ENCODE measurements at regions not wholly inside any gene's neighbourhood (a gene's known extent, or its start where the extent isn't known, plus 50 kb on each side); places are given as distances from the start of the nearest gene placed in this dataset.

DNA sequence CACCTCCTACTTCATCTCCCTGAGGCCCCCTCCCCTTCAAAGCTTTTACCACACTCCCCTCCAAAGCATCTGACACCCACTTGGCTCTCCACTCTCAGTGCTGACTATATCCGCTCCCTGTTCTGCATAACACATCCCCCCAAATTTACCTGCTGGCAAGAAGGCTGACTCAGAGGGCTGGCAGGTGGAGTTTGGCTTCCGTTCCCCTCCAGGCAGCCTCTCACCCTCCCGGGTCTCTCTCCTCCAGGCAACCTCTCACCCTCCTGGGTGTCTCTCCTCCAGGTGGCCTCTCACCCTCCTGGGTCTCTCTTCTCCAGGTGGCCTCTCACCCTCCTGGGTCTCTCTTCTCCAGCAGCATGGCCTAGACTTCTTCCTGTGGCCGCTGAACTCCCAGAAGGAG is 562.1 kb downstream of the NPHP4 start:
- no peak for DNase-seq (ENCODE audit: low read depth)

DNA sequence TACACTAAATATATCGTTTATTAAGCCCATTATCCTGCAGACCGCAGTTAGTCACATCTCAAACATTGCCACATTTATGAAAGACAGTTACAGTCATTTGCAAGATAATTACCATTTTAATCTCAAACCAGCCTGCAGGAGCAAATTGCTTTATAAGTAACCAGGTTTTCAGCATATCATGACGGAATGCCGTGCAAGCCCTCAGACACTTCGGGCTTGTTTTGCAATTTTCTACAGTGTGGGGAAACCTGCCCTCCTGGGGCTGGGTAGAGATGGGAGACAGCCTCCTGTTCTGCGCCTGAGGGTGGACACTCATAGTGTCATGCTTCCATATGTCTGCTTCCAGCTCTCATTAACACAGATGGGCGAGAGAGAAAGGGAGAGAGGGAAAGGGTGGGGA is 563.9 kb downstream of the NPHP4 start:
- no peak for DNase-seq (ENCODE audit: low read depth)

DNA sequence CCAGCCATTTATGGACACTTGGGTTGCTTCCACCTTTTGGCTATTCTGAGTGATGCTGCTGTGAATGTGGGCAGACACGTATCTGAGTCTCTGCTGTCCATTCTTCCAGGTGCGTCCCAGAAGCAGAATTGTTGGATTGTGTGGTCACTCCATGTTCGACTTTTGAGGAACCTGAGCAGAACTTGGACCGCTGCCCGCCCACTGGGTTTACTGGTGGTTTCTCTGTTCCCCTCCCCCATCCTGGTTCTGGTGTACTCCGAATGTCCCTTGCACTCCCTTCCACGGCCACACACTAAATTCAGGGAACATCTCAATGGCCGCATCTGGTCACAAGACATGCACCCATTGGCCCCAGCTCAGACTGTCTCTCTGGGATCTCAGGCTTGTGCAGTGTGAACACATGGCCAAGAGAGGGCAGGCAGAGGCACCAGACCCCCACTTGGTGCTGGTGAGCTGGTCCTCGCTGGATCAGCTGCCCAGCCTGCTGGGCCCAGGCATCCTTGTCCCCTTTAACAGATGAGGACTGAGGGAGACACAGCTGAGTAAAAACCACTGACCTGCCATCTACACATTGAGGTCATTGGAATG is 565.1 kb downstream of the NPHP4 start:
- DNase-seq (ENCODE audit: low read depth) = no peak

DNA sequence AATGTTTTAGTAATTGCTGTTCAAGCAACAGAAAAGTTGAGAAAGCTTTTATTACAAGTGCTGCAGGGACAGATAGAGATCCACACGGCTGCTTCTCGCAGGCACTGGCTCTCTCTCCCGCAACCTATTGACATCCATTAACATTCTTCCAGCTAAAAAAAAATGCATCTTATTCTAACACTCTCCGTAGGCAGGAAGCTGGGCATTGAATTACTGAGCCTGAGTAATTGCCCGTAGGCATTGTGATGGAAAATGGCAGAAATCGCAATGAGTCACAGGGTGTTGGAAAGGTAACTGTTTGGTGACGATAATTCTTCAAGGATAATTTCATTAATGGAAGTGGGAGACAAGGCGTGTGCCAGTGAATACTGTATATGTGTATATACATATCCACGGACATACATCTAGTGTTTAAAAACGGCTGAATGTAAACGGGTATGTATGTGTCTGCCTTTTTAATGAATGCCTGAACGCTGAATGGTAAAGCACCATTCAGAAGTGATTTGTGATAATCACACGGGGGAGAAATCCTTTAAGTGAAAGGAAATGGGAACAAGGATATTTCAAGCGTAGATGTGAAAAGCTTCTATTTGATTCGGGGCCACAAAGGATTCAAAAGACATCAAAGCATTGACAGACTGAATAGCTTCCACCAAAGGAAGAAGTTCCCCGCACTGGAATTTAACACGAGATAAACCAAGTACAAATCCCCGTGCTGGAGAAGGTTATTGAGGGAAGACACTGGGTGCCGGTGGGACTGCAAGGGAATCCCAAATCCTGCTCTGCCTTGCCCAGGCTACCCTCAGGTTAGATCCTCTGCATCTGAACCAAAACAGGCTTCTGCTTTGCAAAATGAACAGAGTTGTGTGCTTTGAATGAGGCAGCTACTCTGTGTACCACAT is 567.2 kb downstream of the NPHP4 start:
- DNase-seq (ENCODE audit: low read depth) = no peak

DNA sequence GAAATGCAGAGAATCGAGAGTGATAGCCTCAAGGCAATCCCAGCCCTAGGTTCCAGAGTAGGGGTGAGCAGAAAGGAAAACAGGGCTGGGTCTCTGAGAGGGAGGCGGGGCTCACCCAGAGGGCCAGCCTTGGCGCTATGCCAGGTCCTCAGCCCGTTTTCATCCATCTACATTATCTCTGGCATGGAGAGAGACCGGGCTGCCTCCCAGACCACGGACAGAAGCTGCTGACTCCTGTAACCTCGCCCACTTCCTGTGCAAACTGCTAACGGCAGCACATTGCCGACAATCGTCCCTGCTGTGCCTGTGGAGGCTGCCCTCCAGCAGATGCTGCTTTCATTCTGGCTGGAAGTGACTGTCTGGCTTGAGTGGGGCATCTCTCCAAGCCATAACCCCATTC is 569.1 kb downstream of the NPHP4 start:
- no peak for DNase-seq (ENCODE audit: low read depth)

DNA sequence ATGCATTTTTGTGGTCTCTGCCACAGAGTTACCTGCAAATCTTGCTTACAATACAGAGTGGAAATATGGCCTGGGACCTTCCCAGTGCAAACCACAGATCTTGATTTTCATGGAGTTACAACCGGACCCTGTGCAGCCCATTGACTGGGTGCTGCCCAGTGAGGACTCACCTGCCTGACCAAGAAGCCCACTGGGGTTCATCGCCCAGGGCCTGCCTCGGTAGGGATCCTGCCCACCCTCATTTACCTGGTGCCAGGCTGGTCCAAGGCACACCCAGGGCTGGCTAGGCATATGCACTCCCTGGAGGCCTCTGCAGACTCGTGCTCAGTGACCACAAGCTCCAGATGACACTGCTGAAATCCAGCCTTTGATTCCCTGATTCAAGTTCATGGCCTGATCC is 572.7 kb downstream of the NPHP4 start:
- DNase-seq (ENCODE audit: low read depth) = no peak

DNA sequence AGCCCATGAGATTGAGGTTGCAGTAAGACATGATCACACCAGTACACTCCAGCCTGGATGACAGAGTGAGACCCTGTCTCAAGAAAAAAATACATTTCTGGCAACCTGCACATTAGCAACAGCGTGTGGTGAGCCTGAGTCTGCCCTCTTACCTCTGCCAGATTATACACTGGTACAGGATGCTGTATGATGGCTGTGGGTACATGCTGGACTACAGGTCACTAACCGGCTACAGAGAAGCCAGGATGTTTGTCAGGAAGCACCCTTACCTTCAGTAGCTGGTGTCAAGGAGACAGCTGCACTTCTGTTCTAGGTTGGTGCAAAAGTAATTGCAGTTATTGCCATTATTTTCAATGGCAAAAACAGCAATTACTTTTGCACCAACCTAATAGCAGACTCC is 575.7 kb downstream of the NPHP4 start:
- DNase-seq (ENCODE audit: low read depth) = no peak

DNA sequence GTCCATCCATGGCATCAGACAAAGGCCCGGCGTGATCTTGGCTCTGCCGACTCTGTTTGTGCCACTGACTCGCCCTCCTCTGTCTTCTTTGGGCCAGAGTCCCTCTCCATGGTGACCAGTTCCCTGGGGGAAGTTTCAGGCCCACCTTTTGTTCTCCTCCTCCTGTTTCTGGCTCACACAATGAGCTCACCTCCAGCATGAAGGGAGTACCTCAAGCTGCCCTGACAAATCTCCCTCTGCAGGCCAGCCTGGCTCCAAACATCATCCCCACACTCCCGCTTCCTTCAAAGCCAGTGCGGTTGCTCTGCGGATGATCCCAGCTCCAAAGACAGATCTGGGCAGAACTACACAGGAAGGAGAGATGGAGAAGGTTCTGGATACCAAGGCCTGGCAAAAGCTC is 576.6 kb downstream of the NPHP4 start:
- no peak for DNase-seq (ENCODE audit: low read depth)

DNA sequence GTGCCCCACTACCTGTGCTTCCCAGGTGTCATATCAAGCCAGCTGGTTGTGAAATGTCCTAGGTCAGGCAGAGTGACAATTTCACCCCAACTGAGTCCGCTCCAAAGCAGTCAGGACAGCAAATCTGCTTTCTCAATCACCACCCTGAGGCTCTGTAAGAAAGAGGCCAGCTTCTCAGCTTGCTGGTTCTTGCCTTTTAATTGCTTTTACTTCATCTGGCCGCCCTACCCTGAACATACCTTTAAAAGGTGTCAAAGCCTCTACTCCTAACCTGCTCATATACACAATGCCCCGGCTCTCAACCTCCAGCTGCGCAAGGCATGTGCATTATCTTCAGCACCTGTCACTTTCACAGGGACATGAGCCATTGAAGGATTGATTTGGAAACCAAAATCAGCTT is 581.6 kb downstream of the NPHP4 start:
- no peak for DNase-seq (ENCODE audit: low read depth)

DNA sequence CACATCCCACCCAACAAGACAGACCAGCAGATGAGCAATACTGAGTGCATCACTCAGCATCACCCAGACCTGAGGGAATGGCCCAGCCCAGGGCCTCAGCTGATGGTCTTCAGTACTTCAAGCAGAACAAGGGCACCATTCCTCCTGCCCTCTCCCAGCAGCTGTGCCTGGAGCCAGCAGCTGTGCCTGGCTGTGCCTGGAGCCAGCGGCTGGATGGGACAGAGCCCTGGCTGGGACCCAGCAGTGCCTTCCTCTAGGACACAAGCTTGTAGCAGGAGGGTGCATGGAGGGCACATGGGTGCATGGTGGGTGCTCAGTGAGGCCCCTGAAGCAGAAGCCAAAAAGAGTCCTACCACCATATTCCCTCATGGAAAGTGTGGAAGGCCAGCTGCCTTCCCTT is 583.8 kb downstream of the NPHP4 start:
- no peak for DNase-seq (ENCODE audit: low read depth)

DNA sequence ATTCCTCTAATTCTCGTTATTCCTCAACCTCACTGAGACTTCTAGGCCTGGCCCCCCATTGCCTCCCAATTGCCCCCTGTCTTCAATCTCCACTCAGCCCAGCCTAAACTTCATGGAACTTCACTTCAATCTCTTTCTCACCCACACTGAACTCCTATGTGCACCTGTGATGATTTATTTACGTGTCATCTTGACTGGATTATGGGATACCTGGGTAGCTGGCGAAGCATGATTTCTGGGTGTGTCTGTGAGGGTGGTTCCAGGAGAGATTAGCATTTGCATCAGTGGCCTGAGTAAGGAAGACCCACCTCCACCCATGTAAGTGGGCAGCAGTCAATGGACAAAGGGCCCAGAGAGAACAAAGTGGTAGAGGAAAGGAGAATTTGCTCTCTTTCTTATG is 587.0 kb downstream of the NPHP4 start:
- no peak for DNase-seq (ENCODE audit: low read depth)

DNA sequence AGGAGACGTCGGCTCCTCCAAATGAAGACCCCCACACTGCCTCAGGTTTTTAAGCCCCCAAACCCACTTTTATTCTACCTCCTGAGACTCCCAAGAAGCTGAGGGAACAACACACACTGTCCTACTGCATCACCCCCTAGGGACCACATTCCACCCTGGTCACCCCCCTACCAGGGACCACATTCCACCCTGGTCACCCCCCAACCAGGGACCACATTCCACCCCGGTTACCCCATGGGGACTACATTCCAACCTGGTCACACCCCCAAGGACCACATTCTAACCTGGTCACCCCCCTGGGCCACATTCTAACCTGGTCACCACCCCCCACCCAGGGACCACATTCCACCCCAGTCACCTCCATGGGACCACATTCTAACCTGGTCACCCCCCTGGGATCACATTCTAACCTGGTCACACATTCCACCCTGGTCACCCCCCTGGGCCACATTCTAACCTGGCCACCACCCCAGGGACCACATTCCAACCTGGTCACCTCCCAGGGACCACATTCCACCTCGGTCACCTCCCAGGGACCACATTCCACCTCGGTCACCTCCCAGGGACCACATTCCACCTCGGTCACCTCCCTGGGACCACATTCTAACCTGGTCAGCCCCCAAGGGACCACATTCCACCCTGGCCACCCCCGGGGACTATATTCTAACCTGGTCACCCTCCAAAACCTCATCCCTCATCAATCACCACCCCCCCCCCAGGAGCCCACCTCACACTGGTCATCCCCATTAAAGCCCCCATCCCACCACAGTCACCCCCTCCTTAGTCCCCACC is 587.6 kb downstream of the NPHP4 start:
- DNase-seq (ENCODE audit: low read depth) = no peak

DNA sequence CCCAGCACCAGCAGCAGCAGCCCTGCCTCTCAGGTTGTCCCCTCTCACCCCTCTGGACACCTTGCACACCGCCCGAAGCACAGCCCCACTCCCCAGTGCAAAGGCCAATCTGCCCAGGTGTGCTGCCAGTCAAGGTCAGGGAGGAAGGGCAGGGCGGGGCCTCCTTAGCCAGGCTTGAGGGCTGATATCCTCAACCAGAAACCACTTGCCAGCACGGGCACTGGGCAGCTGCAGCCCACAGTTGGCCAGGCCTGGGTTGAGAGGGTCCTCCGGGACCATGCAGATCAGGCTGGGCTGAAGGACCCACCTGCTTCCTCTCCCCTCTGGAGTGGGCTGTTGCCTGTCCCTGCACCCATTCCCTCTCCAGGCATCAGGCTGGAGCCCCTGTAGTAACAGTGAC is 588.3 kb downstream of the NPHP4 start:
- DNase-seq (ENCODE audit: low read depth) = no peak

DNA sequence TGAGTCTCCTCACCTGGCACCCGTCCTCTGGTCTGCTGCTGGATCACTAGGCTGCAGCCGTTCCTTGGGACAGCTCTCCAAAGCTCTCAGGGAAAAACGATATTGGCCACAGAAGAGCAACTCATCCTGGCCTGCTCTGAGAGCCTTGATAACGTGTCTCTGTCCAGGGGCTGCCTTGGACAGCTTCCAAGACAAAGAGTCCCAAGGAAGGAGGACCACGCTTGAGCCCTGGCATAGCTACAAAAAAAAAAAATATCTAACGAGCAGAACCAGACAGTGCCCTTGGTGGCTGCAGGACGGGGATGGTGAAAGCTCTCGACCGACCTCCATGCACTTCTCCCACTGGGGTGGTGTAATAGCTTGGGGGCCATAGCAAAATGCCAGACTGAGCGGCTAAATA is 589.6 kb downstream of the NPHP4 start:
- no peak for DNase-seq (ENCODE audit: low read depth)

DNA sequence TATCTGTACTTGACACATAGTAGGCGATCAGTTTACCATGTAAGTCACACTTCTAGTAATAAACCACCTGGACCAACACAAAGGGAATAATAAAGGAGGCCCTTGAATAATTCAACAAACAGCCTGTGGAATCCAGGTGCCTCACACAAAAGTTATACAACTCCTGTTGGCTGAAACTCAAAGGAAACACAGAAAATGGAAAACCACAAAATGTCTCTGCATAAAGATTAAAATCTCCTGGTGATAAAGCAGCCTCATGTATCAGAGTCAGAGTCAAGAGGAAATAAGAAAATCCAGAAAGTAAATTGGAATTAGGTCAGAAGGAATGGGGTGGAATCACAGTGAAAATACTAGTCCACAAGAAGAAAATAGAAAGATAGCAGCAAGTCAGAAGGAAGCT is 592.5 kb downstream of the NPHP4 start:
- no peak for DNase-seq (ENCODE audit: low read depth)

DNA sequence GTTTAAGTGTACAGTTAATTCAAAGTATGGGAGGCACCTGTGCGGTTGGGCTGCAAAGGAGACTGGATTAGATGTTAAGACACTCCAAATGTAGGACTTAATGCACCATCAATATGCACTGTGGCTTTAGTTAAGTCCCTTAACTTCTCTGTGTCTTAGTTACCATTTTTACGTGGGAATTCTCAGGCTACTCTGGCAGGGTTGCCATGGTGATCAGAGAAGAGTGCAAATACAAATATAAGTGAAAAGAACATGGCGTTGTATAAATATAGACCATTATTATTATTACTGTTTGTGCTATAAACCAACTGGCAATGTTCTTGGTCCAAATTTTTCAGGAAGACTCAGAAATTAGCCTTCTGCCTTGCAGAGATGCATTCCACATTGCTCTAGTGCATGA is 595.6 kb downstream of the NPHP4 start:
- no peak for DNase-seq (ENCODE audit: low read depth)

DNA sequence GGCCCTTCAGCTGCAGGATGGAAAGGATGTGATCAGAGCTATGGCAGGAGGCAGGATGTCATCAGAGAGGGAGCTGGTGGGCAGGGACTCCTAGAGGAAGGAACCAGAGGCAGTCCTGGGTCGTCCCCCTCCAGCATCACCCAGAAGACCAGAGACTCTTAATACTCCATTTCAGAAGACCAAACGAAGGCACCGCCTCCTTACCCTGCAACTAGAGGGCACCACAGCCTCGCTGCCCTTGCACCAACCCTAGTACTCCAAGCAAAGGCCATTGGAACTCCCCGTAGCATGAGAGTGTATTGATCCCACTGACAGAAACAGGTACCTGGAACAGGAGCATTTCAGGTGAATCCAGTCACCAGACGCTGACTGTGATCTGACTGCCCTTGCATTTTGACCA is 598.1 kb downstream of the NPHP4 start:
- DNase-seq (ENCODE audit: low read depth) = no peak

DNA sequence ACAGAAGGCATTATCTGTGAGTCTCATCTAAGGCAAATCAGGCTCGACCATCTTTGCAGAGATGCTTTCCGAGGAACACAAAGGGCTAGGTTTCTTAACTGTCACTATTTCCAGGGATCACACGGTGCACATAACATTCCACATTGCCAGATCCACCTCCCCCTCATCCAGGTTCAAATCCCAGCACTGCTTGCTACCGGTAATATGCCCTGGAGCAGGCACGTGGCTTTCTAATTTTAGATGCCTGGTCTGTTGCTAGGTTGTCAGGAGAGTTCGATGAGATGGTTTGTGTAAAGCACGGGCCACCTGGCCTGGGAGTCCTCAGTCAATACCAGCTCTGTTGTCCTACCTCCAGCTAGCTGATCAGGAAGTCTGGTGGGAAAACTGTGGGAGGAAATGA is 598.6 kb downstream of the NPHP4 start:
- no peak for DNase-seq (ENCODE audit: low read depth)

DNA sequence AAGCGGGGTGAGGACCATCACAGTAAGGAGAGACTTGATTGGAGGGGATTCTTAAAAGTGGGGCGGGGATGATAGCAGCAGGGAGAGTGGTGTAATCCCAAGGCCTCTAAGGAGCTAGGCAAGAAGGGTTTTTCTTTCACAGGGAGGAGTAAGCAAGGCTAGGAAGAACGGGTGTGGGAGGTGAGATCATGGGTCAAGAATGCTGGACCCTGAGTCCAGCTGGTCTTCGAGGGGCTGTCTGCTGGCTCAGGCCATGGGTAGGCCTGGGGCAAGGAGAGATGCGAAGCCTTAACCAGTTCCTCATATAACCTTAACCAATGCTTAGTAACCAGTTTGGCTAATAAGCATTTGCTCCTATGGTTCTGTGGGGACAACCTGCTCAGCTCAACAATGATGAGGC is 599.1 kb downstream of the NPHP4 start:
- DNase-seq (ENCODE audit: low read depth) = no peak

DNA sequence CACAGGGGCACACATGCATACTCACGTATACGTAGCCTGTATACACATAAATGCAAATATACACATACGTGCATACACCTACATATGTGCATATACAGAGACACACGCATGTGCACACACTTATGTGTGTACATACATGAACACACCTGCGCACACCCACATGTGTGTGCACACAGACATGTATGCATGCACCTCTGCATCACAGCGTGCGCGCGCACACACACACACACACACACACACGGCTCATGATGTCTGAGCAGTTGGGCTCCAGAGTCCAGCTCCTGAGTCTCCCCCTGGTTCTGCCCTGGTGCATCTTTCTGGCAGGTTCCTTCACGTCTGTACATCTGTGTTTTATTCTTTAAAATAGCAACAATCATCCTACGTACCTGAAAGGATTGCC is 600.5 kb downstream of the NPHP4 start:
- DNase-seq (ENCODE audit: low read depth) = no peak

DNA sequence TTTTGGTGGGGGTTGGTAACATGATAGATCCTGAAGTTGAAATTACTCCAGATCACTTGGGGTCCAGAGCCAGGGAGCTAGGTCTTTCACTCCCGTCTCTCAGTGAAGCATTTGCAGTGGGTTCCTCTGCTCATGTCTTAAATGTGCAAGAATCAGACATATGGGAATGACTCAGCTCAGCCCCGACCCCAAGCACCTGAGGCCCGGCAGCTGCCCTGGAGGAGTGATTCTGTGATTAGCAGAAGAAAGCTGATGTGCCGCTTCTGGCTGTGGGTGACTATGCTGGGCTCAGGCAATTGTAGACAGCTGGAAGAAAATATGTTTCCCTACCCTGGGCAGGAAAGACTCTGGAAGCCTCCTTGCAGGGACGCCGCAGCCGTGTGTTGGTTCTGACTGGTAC is 601.7 kb downstream of the NPHP4 start:
- no peak for DNase-seq (ENCODE audit: low read depth)

DNA sequence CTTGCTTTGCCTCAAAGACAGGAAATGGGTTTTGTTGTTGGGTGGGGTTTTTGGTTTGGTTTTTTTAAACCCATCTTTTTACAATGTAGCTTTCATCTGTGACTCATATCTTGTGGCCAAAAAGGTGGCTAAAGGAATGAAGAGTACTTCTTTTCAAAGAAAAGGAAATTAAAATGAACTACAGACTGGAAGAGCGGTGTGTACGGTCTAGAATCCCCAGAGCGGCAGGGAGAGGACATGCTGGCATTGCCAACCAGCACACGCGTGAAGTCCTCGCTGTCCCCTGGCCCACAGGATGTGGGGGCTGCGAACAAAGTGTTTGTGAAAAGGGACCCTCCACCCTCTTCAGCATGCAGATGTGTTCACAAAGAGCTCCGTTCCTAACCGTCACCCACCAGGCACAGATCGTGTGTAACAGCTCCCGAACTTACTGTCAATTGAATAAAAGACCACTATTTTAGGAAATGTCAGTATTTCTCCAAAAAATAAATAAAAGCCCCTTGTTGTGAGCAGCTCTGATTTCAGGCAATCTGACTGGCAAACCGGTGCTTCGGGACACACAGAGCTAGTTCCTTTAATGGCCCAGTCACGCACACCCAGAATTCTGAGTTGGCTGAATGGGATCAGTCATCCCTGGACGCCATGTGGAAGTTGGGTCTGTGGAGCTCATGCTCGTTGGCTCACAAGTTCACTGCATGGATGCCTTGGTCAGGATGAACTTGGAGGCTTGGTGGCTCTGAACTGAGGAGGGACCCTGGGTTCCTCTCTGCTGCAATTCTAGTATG is 602.9 kb downstream of the NPHP4 start:
- no peak for DNase-seq (ENCODE audit: low read depth)
